ENCODE measurements at regions not wholly inside any gene's neighbourhood (a gene's known extent, or its start where the extent isn't known, plus 50 kb on each side); places are given as distances from the start of the nearest gene placed in this dataset.
A peak's percentile ranks its signal among the peaks of the same experiment; 100 is the strongest.

- H3K27ac ChIP-seq = peak overlapping the region; percentile 29
- TF ChIP-seq CTCF (conservative IDR thresholded peaks at IDR 0.05) = no peak
These were observed 320.5 kb upstream of the NR5A2 start for GRCh38 chr1:199706826-199707606.

- no peak for TF ChIP-seq CTCF (conservative IDR thresholded peaks at IDR 0.05)
- H3K27ac ChIP-seq = no peak overlapping the region
These were observed 316.5 kb upstream of the NR5A2 start for GRCh38 chr1:199710974-199711373.

- no peak overlapping the region for H3K27ac ChIP-seq
- no peak for TF ChIP-seq CTCF (conservative IDR thresholded peaks at IDR 0.05)
These were observed 310.8 kb upstream of the NR5A2 start for GRCh38 chr1:199716729-199717128.

GRCh38 chr1:199719156-199719842, 308.2 kb upstream of the NR5A2 start:
- H3K27ac ChIP-seq = no peak overlapping the region
- TF ChIP-seq CTCF (conservative IDR thresholded peaks at IDR 0.05) = no peak

- no peak for TF ChIP-seq CTCF (conservative IDR thresholded peaks at IDR 0.05)
- no peak overlapping the region for H3K27ac ChIP-seq
These were observed 307.0 kb upstream of the NR5A2 start for GRCh38 chr1:199720496-199720895.

GRCh38 chr1:199721001-199721400, 306.5 kb upstream of the NR5A2 start:
- no peak overlapping the region for H3K27ac ChIP-seq
- TF ChIP-seq CTCF (conservative IDR thresholded peaks at IDR 0.05) = no peak

GRCh38 chr1:199723250-199723956, 304.1 kb upstream of the NR5A2 start:
- H3K27ac ChIP-seq = no peak overlapping the region
- TF ChIP-seq CTCF (conservative IDR thresholded peaks at IDR 0.05) = no peak

Data from VCaP (cell line).